ENCODE measurements at regions not wholly inside any gene's neighbourhood (a gene's known extent, or its start where the extent isn't known, plus 50 kb on each side); places are given as distances from the start of the nearest gene placed in this dataset.

DNA sequence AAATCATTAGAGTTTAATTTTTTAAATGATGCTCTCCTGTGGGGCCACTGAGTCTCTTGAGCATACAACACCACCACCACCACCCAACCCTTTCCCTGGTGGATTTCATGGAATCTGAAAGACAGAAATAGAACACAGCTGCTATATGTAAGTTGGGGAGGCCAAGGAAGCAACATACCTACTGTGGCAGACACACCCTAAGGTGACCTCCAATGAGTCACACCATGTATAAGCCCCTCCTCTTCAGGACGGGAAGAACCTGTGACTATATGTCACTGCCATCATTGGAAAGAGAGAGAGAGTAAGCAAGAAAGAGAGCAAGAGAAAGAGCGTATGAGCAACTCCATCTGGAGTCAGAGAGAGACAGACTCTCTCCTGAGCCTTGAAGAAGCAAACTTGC, 172.4 kb upstream of the NFE2L3 start:
- ATAC-seq (no peak), DNase-seq (no peak)
- no peak overlapping the region for H3K27ac ChIP-seq
- TF ChIP-seq, protein P1, sequence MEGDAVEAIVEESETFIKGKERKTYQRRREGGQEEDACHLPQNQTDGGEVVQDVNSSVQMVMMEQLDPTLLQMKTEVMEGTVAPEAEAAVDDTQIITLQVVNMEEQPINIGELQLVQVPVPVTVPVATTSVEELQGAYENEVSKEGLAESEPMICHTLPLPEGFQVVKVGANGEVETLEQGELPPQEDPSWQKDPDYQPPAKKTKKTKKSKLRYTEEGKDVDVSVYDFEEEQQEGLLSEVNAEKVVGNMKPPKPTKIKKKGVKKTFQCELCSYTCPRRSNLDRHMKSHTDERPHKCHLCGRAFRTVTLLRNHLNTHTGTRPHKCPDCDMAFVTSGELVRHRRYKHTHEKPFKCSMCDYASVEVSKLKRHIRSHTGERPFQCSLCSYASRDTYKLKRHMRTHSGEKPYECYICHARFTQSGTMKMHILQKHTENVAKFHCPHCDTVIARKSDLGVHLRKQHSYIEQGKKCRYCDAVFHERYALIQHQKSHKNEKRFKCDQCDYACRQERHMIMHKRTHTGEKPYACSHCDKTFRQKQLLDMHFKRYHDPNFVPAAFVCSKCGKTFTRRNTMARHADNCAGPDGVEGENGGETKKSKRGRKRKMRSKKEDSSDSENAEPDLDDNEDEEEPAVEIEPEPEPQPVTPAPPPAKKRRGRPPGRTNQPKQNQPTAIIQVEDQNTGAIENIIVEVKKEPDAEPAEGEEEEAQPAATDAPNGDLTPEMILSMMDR (IDR thresholded peaks at IDR 0.05) = no peak
- no peaks in the 10 kb centered on the region for H3K4me1 ChIP-seq
- intact Hi-C loops (cut with DNase I) = no loop called here
- peaks cover 0 to 10% of the 10 kb centered on the region in 2 donors for H3K9me3 ChIP-seq
- H3K4me3 ChIP-seq = no peak overlapping the region
- no peaks in the 10 kb centered on the region for H3K36me3 ChIP-seq
- no peaks in the 10 kb centered on the region for H3K27me3 ChIP-seq

DNA sequence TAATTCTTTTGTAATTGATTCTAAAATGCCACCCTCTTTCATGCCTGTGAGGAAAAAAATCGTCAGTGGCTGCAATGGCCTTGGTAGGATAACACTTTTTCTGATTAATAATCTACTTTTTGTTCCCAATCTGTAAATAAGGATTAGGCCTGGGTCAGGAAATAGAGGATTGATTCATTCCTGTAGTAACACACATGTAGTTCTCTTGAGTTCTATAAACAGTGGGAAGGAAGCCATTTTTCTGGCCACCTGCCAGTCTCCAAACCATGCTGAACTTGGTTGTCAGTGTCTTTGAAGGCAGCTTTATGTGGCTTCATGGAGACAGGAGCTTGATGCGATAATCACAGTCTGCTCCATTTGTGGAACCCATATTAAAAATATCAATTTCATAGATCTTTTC, 169.3 kb upstream of the NFE2L3 start:
- Histone ChIP-seq H3K4me1 (no peaks in the 10 kb centered on the region), H3K4me3 (no peak overlapping the region), H3K9me3 (no peaks in the 10 kb centered on the region), H3K27ac (no peak overlapping the region), H3K36me3 (no peaks in the 10 kb centered on the region), H3K27me3 (peaks cover 0 to 10% of the 10 kb centered on the region in 2 donors)
- DNase-seq (no peak), ATAC-seq (no peak)
- TF ChIP-seq, protein P1 (IDR thresholded peaks at IDR 0.05) = no peak
- intact Hi-C loops (cut with DNase I) = no loop called here

DNA sequence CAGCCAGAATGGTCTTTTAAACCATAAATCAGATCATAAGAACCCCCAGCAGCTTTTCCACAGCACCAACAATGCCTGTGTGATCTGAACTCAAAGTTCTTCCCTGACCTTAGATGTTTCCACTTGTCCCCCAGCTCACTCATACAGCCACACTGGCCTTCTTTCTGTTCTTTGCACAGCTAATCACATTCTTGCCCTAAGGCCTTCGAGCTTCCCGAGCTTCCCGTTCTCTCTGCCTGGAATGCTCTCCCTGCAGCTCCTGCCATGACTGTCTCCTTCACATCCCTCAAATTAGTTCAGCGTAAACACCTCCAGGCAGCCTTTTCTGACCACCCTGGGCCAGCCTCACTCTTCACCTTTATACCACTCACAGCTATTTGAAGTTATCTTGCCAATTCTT, 166.8 kb upstream of the NFE2L3 start:
- no peaks in the 10 kb centered on the region for H3K4me1 ChIP-seq
- H3K27ac ChIP-seq = no peak overlapping the region
- DNase-seq = no peak
- ATAC-seq = no peak
- no peaks in the 10 kb centered on the region for H3K36me3 ChIP-seq
- peaks cover 0 to 10% of the 10 kb centered on the region in 2 donors for H3K27me3 ChIP-seq
- no peaks in the 10 kb centered on the region for H3K9me3 ChIP-seq
- H3K4me3 ChIP-seq = no peak overlapping the region
- intact Hi-C loops (cut with DNase I) = no loop called here
- TF ChIP-seq, protein P1 (IDR thresholded peaks at IDR 0.05) = no peak

DNA sequence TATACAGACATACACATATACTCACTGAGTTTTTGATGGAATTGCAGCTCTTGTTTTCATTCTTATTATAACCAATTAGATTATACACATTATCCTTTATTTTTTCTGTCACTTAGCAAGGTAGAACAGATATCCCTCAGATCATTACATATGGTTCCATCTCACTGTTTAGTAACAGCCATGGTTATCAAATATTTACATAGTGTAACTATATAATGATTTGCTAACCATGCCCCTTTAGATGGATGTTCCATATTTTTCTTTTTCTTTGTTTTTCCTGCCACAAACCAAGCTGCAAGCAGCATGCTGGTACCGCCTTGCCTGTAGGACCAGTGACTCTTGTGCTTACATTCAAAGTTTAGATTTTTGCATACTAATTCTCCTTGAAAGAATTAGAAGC, 163.4 kb upstream of the NFE2L3 start:
- DNase-seq (no peak), ATAC-seq (no peak)
- Histone ChIP-seq H3K27me3 (peaks cover 0 to 13% of the 10 kb centered on the region in 2 donors), H3K36me3 (no peaks in the 10 kb centered on the region), H3K27ac (no peak overlapping the region), H3K9me3 (no peaks in the 10 kb centered on the region), H3K4me3 (no peak overlapping the region), H3K4me1 (no peaks in the 10 kb centered on the region)
- intact Hi-C loops (cut with DNase I) = no loop called here
- TF ChIP-seq, protein P1 (IDR thresholded peaks at IDR 0.05) = no peak

DNA sequence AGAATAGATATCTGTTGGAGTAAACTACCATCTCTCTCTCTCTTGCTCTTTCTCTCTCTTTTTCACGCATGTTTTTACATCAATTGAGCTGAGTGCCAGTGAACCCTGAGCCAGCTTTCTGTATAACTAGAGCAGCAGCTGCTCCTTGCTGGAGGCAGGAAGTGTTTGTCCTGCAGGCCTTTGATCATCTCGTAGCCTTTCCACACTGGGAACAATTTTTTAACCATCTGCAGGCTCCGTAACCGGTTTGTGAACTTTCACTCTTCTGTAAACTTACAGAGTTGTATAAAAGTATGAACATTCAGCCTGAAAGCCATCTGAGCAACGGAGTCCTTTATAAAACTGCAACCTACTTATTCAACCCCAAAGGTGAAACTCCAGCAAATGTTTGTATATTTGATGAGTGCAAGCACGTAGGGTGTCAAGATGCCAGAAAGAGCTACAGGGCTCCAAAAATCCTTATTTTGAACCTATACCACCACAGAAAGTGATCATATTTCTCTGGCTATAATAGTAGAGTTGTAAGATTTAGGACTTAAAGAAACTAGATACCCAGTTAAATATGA, 162.8 kb upstream of the NFE2L3 start:
- Histone ChIP-seq H3K9me3 (no peaks in the 10 kb centered on the region), H3K36me3 (no peaks in the 10 kb centered on the region), H3K4me1 (no peaks in the 10 kb centered on the region), H3K27me3 (peaks cover 0 to 13% of the 10 kb centered on the region in 2 donors), H3K4me3 (no peak overlapping the region), H3K27ac (no peak overlapping the region)
- ATAC-seq (no peak), DNase-seq (peak in 2 of 4 donors; percentile 19 to 69)
- TF ChIP-seq, protein P1 (IDR thresholded peaks at IDR 0.05) = no peak
- intact Hi-C loops (cut with DNase I) = no loop called here

All from left lung (tissue), 4 donors.